HEK293 (cell line): ENCODE measurements at regions not wholly inside any gene's neighbourhood (a gene's known extent, or its start where the extent isn't known, plus 50 kb on each side); places are given as distances from the start of the nearest gene placed in this dataset.

ENCODE experiments used
- CTCF ChIA-PET: fragments of 350-600 bp; formaldehyde crosslinking; extraction: SDS; loops from one replicate; lab custom pipeline; 2021; ENCODE audit warnings: antibody characterized with exemption; lab: Yijun Ruan, JAX
- POLR2A ChIA-PET: fragments of 300-600 bp; formaldehyde crosslinking; extraction: SDS; loops from one replicate; lab custom pipeline; 2020; ENCODE audit warnings: antibody characterized with exemption, inconsistent platforms; lab: Yijun Ruan, JAX
- H3K27ac ChIP-seq: fragments of 200-500 bp; sonication (Bioruptor generic); 2 replicates; pipeline ENCODE4 v1.5.1; 2014; ENCODE audit warnings: low read depth, low read length, control low read depth, inconsistent platforms; ENCODE audit errors: extremely low read depth
- H3K36me3 ChIP-seq, 2 experiments: fragments of 200-500 bp in 1 of 2; sonication (Bioruptor generic) in 1 of 2; 1 replicate in 1 of 2; 2 replicates in 1 of 2; pipeline ENCODE4 v1.5.1; 2014 to 2017; ENCODE audit warnings: inconsistent platforms in 2 of 2, low read length in 2 of 2; ENCODE audit not compliant: control insufficient read depth in 2 of 2, insufficient read depth in 1 of 2
- H3K4me1 ChIP-seq: fragments of 200-500 bp; sonication (Bioruptor generic); 2 replicates; pipeline ENCODE4 v1.5.1; 2014; ENCODE audit warnings: mild to moderate bottlenecking, low read length, inconsistent platforms; ENCODE audit not compliant: control insufficient read depth, insufficient read depth
- H3K4me3 ChIP-seq: 2 replicates; pipeline ENCODE4 v1.5.1; 2011; ENCODE audit warnings: low read depth, mild to moderate bottlenecking, control low read depth, low read length, moderate library complexity
- H3K9me3 ChIP-seq: fragments of 200-500 bp; sonication (Bioruptor generic); 2 replicates; pipeline ENCODE4 v1.5.1; 2014; ENCODE audit warnings: low read depth, low read length, inconsistent platforms; ENCODE audit not compliant: control insufficient read depth, insufficient read depth
- BCL11B ChIP-seq: fragments of 450-650 bp; formaldehyde crosslinking; IDR thresholded peaks from 2 replicates; pipeline ENCODE4 v1.5.1; 2016; ENCODE audit warnings: low read depth, missing biosample characterization, missing genetic modification characterization
- EGR2 ChIP-seq: fragments of 450-650 bp; formaldehyde crosslinking; IDR thresholded peaks from 2 replicates; pipeline ENCODE4 v1.5.1; 2016; ENCODE audit warnings: low read depth, missing biosample characterization, missing genetic modification characterization
- PRDM1 ChIP-seq: fragments of 450-650 bp; formaldehyde crosslinking; IDR thresholded peaks from 2 replicates; pipeline ENCODE4; 2016; ENCODE audit warnings: missing biosample characterization, missing genetic modification characterization
- SETDB1 ChIP-seq: IDR thresholded peaks from one replicate; pipeline ENCODE4 v1.6.1; 2017; ENCODE audit warnings: mild to moderate bottlenecking, low read length, moderate library complexity, mixed read lengths; ENCODE audit not compliant: insufficient read length
- YY1 ChIP-seq: fragments of 450-650 bp; formaldehyde crosslinking; IDR thresholded peaks from 2 replicates; pipeline ENCODE4 v1.5.1; 2018; ENCODE audit warnings: missing biosample characterization, missing genetic modification characterization
- ZNF146 ChIP-seq: fragments of 450-650 bp; formaldehyde crosslinking; IDR thresholded peaks from 2 replicates; pipeline ENCODE4 v1.5.1; 2016; ENCODE audit warnings: missing biosample characterization, missing genetic modification characterization
- ZNF157 ChIP-seq: fragments of 450-650 bp; formaldehyde crosslinking; IDR thresholded peaks from 2 replicates; pipeline ENCODE4 v1.5.1; 2016; ENCODE audit warnings: missing biosample characterization, missing genetic modification characterization
- ZNF292 ChIP-seq: fragments of 450-650 bp; formaldehyde crosslinking; IDR thresholded peaks from 2 replicates; pipeline ENCODE4 v1.5.1; 2016; ENCODE audit warnings: low read depth, missing biosample characterization, missing genetic modification characterization, borderline replicate concordance
- ZNF311 ChIP-seq: fragments of 450-650 bp; formaldehyde crosslinking; IDR thresholded peaks from 2 replicates; pipeline ENCODE4 v1.5.1; 2017; ENCODE audit warnings: missing biosample characterization, missing genetic modification characterization, borderline replicate concordance
- ZNF404 ChIP-seq: fragments of 450-650 bp; formaldehyde crosslinking; IDR thresholded peaks from 2 replicates; pipeline ENCODE4 v1.5.1; 2017; ENCODE audit warnings: missing biosample characterization, missing genetic modification characterization
- ZNF423 ChIP-seq: fragments of 450-650 bp; formaldehyde crosslinking; IDR thresholded peaks from 2 replicates; pipeline ENCODE4 v1.5.1; 2016; ENCODE audit warnings: missing biosample characterization, missing genetic modification characterization
- ZNF548 ChIP-seq: fragments of 450-650 bp; formaldehyde crosslinking; IDR thresholded peaks from 2 replicates; pipeline ENCODE4 v1.5.1; 2016; ENCODE audit warnings: missing biosample characterization, missing genetic modification characterization
- ZNF670 ChIP-seq: fragments of 450-650 bp; formaldehyde crosslinking; IDR thresholded peaks from 2 replicates; pipeline ENCODE4 v1.5.1; 2016; ENCODE audit warnings: missing biosample characterization, missing genetic modification characterization, low read depth
- ZNF677 ChIP-seq: fragments of 450-650 bp; IDR thresholded peaks from 2 replicates; pipeline ENCODE4 v1.5.0; 2018; ENCODE audit warnings: missing biosample characterization, mild to moderate bottlenecking, missing genetic modification characterization, moderate library complexity
- ZNF776 ChIP-seq: fragments of 450-650 bp; formaldehyde crosslinking; IDR thresholded peaks from 2 replicates; pipeline ENCODE4 v1.5.0; 2017; ENCODE audit warnings: missing biosample characterization, missing genetic modification characterization, borderline replicate concordance
- TF ChIP-seq, protein P1 (sequence below): fragments of 450-650 bp; formaldehyde crosslinking; IDR thresholded peaks from 2 replicates; pipeline ENCODE4 v1.5.1; 2016; ENCODE audit warnings: missing biosample characterization, missing genetic modification characterization
- TF ChIP-seq, protein P2 (sequence below): fragments of 450-650 bp; formaldehyde crosslinking; IDR thresholded peaks from 2 replicates; pipeline ENCODE4 v1.5.1; 2017; ENCODE audit warnings: missing biosample characterization, missing genetic modification characterization
- TF ChIP-seq, protein P3 (sequence below): fragments of 450-650 bp; formaldehyde crosslinking; IDR thresholded peaks from 2 replicates; pipeline ENCODE4 v1.5.1; 2017; ENCODE audit warnings: missing biosample characterization, missing genetic modification characterization
- TF ChIP-seq, protein P4 (sequence below): fragments of 450-650 bp; formaldehyde crosslinking; IDR thresholded peaks from 2 replicates; pipeline ENCODE4 v1.5.1; 2016; ENCODE audit warnings: missing biosample characterization, missing genetic modification characterization

DNA sequence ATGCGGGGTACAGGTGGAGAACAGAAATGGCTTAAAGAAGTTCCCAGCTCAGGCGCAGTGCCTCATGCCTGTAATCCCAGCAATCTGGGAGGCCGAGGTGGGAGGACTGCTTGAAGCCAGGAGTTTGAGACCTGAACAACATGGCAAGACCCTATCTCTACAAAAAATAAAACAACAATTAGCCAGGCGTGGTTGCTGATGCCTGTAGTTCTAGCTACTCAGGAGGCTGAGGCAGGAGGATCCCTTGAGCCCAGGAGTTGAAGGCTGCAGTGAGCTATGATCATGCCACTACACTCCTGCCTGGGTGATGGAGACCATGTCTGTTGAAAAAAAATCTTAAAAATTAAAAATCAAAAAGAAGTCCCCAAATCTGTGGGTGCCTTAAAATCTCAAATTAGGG, 228.3 kb upstream of the WSB1 start:
- H3K9me3 ChIP-seq = no peaks in the 10 kb centered on the region

DNA sequence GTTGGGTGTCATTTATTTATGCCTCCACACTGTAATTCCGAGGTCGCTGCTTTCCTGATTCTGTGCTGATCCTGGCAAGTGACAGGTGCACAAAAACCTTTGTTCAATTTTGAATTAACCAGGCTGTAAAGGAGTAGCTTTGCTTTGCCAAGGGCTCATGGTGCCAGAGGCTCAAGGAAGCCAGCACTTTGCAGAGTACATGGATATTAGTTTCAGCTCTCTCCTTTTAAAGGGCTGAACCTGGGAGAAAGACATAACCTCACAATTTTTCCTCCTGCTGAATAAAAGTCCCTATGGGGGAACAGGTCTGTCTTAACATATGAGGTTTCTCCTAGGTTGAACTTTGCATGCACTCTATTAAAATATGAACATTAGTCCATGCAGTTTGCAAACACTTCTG, 227.6 kb upstream of the WSB1 start:
- H3K4me3 ChIP-seq = no peak overlapping the region
- CTCF ChIA-PET = no interaction called here
- H3K27ac ChIP-seq = no peak overlapping the region
- TF ChIP-seq EGR2 (tag by site-specific recombination) (no peak), BCL11B (tag by site-specific recombination) (no peak), ZNF670 (no peak), ZNF157 (tag by site-specific recombination) (no peak), PRDM1 (no peak), ZNF776 (tag by site-specific recombination) (no peak)
- TF ChIP-seq, protein P1, sequence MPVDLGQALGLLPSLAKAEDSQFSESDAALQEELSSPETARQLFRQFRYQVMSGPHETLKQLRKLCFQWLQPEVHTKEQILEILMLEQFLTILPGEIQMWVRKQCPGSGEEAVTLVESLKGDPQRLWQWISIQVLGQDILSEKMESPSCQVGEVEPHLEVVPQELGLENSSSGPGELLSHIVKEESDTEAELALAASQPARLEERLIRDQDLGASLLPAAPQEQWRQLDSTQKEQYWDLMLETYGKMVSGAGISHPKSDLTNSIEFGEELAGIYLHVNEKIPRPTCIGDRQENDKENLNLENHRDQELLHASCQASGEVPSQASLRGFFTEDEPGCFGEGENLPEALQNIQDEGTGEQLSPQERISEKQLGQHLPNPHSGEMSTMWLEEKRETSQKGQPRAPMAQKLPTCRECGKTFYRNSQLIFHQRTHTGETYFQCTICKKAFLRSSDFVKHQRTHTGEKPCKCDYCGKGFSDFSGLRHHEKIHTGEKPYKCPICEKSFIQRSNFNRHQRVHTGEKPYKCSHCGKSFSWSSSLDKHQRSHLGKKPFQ = no peak
- TF ChIP-seq, protein P2, sequence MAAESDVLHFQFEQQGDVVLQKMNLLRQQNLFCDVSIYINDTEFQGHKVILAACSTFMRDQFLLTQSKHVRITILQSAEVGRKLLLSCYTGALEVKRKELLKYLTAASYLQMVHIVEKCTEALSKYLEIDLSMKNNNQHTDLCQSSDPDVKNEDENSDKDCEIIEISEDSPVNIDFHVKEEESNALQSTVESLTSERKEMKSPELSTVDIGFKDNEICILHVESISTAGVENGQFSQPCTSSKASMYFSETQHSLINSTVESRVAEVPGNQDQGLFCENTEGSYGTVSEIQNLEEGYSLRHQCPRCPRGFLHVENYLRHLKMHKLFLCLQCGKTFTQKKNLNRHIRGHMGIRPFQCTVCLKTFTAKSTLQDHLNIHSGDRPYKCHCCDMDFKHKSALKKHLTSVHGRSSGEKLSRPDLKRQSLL = no peak
- no peaks in the 10 kb centered on the region for H3K9me3 ChIP-seq
- POLR2A ChIA-PET = no interaction called here
- H3K36me3 ChIP-seq = no peaks in the 10 kb centered on the region
- H3K4me1 ChIP-seq = no peaks in the 10 kb centered on the region

More for the DNA sequence above, 228.3 kb upstream of the WSB1 start:
- POLR2A ChIA-PET = no interaction called here
- no peaks in the 10 kb centered on the region for H3K4me1 ChIP-seq
- H3K27ac ChIP-seq = no peak overlapping the region
- H3K36me3 ChIP-seq = no peaks in the 10 kb centered on the region
- TF ChIP-seq ZNF677 (tag by site-specific recombination) (no peak), ZNF311 (tag by site-specific recombination) (no peak), SETDB1 (no peak), BCL11B (tag by site-specific recombination) (no peak), ZNF404 (tag by site-specific recombination) (no peak), YY1 (tag by site-specific recombination) (no peak), ZNF292 (tag by site-specific recombination) (no peak), ZNF146 (tag by site-specific recombination) (no peak), ZNF423 (tag by site-specific recombination) (no peak), ZNF548 (no peak)
- TF ChIP-seq, protein P3, sequence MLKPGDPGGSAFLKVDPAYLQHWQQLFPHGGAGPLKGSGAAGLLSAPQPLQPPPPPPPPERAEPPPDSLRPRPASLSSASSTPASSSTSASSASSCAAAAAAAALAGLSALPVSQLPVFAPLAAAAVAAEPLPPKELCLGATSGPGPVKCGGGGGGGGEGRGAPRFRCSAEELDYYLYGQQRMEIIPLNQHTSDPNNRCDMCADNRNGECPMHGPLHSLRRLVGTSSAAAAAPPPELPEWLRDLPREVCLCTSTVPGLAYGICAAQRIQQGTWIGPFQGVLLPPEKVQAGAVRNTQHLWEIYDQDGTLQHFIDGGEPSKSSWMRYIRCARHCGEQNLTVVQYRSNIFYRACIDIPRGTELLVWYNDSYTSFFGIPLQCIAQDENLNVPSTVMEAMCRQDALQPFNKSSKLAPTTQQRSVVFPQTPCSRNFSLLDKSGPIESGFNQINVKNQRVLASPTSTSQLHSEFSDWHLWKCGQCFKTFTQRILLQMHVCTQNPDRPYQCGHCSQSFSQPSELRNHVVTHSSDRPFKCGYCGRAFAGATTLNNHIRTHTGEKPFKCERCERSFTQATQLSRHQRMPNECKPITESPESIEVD (tag by site-specific recombination) = no peak
- TF ChIP-seq, protein P4, sequence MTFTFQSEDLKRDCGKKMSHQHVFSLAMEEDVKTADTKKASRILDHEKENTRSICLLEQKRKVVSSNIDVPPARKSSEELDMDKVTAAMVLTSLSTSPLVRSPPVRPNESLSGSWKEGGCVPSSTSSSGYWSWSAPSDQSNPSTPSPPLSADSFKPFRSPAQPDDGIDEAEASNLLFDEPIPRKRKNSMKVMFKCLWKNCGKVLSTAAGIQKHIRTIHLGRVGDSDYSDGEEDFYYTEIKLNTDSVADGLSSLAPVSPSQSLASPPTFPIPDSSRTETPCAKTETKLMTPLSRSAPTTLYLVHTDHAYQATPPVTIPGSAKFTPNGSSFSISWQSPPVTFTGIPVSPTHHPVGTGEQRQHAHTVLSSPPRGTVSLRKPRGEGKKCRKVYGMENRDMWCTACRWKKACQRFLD = no peak
- CTCF ChIA-PET = no interaction called here
- H3K4me3 ChIP-seq = no peak overlapping the region
